Ascending aorta (tissue), 2 donors: ENCODE measurements at regions not wholly inside any gene's neighbourhood (a gene's known extent, or its start where the extent isn't known, plus 50 kb on each side); places are given as distances from the start of the nearest gene placed in this dataset.

ENCODE experiments used
- DNase-seq, 2 donors: peaks; one replicate each; pipeline ENCODE4 v3.0.0-alpha.2; 2019; ENCODE audit warnings: low spot score in 2 of 2
- H3K27ac ChIP-seq, 2 donors: fragments of 200-600 bp; sonication (generic); one replicate each; pipeline ENCODE4 v1.5.1; 2016 to 2017; ENCODE audit warnings: mild to moderate bottlenecking in 1 of 2
- H3K27me3 ChIP-seq: fragments of 200-600 bp; sonication (generic); one replicate; pipeline ENCODE4 v1.5.1; 2017
- H3K36me3 ChIP-seq, 2 donors: fragments of 200-600 bp; sonication (generic); one replicate each; pipeline ENCODE4 v1.5.1; 2016
- H3K4me1 ChIP-seq, 2 donors: fragments of 200-600 bp; sonication (generic); one replicate each; pipeline ENCODE4 v1.5.1; 2016 to 2017; ENCODE audit warnings: mild to moderate bottlenecking in 1 of 2
- H3K4me3 ChIP-seq, 2 donors: fragments of 200-600 bp; sonication (generic); one replicate each; pipeline ENCODE4 v1.5.1; 2016 to 2017; ENCODE audit warnings: mild to moderate bottlenecking in 1 of 2
- H3K9me3 ChIP-seq, 2 donors: fragments of 200-600 bp; sonication (generic); one replicate each; pipeline ENCODE4 v1.5.1; 2016
- intact Hi-C: fragments of 100-400 bp; cut with DNase I; formaldehyde crosslinking; loops from one replicate; pipeline ENCODE4 v1.15.1; 2023
- TF ChIP-seq, protein P1 (sequence below), 3 experiments: fragments of 200-600 bp in 2 of 3; fragments of 450-650 bp in 1 of 3; sonication (generic) in 2 of 3; IDR thresholded peaks; one replicate each; pipeline ENCODE4 v1.5.1; 2016 to 2019; ENCODE audit warnings: antibody characterized with exemption in 3 of 3, mild to moderate bottlenecking in 1 of 3, moderate library complexity in 1 of 3

DNA sequence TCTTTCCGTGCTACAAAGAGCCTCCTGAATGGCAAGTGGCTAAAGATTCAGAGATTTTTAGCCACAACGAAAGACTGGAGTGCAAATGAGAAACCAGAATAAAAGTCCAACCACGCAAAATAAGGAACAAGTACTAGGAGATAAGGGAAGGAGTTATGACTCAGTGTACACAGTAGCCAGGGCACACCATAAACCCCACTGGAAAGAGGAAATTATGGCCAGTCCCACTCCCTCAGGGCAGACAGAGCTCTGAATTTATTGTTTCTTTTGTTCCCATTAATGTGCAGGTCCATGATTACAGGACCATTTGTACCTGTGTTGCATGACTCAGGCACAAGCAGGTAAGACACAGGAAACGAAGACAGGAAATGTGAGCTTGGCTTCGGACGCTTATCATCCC lies 150.3 kb upstream of the PREP start:
- no peak for DNase-seq
- Histone ChIP-seq H3K36me3 (no peaks in the 10 kb centered on the region), H3K27ac (no peak overlapping the region), H3K27me3 (no peaks in the 10 kb centered on the region), H3K9me3 (no peaks in the 10 kb centered on the region), H3K4me1 (no peaks in the 10 kb centered on the region), H3K4me3 (no peak overlapping the region)
- intact Hi-C loops = loop anchor here (5.0 kb wide), 1 partner anchor 69 kb away; no protein-coding TSS in a partner anchor
- TF ChIP-seq, protein P1, sequence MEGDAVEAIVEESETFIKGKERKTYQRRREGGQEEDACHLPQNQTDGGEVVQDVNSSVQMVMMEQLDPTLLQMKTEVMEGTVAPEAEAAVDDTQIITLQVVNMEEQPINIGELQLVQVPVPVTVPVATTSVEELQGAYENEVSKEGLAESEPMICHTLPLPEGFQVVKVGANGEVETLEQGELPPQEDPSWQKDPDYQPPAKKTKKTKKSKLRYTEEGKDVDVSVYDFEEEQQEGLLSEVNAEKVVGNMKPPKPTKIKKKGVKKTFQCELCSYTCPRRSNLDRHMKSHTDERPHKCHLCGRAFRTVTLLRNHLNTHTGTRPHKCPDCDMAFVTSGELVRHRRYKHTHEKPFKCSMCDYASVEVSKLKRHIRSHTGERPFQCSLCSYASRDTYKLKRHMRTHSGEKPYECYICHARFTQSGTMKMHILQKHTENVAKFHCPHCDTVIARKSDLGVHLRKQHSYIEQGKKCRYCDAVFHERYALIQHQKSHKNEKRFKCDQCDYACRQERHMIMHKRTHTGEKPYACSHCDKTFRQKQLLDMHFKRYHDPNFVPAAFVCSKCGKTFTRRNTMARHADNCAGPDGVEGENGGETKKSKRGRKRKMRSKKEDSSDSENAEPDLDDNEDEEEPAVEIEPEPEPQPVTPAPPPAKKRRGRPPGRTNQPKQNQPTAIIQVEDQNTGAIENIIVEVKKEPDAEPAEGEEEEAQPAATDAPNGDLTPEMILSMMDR (IDR thresholded peaks at IDR 0.05) = no peak

DNA sequence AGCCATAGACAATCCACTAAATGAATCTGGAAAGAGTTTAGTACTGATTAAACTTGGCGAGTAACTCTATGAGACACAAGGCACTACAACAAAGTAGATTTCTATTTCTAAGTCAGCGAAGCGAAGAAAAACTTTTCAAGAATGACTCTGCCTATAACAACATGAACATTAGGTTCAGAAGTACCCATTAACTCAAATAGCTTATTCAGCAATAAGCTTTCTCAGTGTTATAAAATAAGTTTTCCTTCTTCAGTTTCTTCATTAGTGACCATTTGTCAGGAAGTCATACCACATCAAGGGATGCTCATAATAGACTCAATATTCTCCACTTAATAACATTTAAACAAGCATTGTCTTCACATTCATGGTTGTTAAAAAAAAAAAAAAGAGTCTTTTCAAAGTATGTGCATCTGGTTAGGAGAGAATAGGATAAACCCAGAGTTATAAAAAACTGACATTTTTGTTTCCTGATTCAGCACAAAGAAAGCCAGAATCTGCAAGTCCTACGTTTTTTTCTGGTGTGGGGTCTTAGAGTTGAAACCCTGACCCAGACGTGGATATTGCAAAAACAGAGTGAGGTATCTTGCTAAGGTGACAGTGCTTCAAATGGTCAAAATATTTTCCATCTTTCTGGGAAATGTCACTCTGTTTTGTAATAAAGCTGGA lies 148.2 kb upstream of the PREP start:
- Histone ChIP-seq H3K4me3 (no peak overlapping the region), H3K4me1 (no peaks in the 10 kb centered on the region), H3K27me3 (no peaks in the 10 kb centered on the region), H3K27ac (no peak overlapping the region), H3K9me3 (no peaks in the 10 kb centered on the region), H3K36me3 (no peaks in the 10 kb centered on the region)
- no peak for DNase-seq
- intact Hi-C loops = loop anchor here (5.0 kb wide), 1 partner anchor 71 kb away; no protein-coding TSS in a partner anchor
- TF ChIP-seq, protein P1 (IDR thresholded peaks at IDR 0.05) = no peak

DNA sequence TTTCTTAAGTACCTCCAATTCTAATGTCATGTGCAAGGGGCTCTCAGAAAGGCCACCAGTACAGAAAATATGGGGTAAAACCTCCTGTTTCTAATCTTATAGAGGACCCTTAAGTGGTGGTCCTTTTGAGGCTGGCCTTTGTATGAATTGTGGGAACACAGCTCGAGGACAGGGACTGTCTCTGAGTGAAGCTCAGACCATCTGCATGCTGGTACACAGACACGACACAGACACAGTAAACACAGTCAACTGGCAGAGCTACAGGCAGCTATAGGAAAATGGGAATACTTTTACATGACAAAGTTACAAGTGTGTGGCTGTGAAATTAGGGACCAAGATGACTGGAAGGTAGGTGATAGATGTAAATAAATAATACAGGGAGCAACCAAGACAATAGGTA lies 143.9 kb upstream of the PREP start:
- H3K36me3 ChIP-seq = no peaks in the 10 kb centered on the region
- intact Hi-C loops = no loop called here
- H3K27ac ChIP-seq = no peak overlapping the region
- no peaks in the 10 kb centered on the region for H3K27me3 ChIP-seq
- no peak overlapping the region for H3K4me3 ChIP-seq
- TF ChIP-seq, protein P1 (IDR thresholded peaks at IDR 0.05) = no peak
- no peaks in the 10 kb centered on the region for H3K4me1 ChIP-seq
- no peak for DNase-seq
- H3K9me3 ChIP-seq = no peaks in the 10 kb centered on the region

DNA sequence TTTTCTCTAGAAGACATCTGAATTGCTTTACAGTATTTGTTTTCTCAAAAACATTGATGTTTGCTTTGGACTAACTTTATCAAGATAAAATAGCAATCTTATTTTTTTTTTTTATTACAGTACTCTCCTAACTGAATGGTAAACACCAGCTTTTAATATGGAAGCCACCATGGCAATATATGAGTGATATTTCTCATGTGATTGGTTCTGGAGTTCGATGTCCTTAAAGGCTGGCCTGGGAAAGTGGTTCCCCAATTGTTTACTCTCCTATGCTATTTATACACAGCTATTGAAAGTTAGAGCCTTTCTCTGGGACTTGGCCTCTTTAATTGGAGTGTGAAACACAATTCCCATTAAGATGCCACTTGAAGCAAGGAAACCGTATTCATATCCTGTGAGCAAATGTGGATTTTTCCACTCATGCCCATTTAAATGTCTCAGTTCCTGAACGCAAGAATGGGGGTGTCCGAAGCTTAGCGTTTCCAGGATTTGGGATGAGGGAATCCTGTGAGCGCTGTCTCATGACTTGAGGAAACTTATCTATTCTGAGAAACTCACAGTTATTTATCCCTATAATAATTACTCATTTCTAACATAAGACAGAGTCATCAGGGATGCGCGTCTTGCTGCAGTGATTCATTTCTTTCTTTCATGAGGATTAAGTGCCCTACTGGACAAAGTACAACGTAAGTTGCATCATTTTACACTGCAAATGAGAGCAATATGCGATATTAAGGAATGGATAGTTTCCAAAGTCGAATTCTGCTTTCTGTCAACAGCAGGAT lies 143.3 kb upstream of the PREP start:
- Histone ChIP-seq H3K36me3 (no peaks in the 10 kb centered on the region), H3K27ac (no peak overlapping the region), H3K4me1 (no peaks in the 10 kb centered on the region), H3K4me3 (no peak overlapping the region), H3K27me3 (no peaks in the 10 kb centered on the region), H3K9me3 (no peaks in the 10 kb centered on the region)
- intact Hi-C loops = no loop called here
- no peak for DNase-seq
- TF ChIP-seq, protein P1 (IDR thresholded peaks at IDR 0.05) = no peak

DNA sequence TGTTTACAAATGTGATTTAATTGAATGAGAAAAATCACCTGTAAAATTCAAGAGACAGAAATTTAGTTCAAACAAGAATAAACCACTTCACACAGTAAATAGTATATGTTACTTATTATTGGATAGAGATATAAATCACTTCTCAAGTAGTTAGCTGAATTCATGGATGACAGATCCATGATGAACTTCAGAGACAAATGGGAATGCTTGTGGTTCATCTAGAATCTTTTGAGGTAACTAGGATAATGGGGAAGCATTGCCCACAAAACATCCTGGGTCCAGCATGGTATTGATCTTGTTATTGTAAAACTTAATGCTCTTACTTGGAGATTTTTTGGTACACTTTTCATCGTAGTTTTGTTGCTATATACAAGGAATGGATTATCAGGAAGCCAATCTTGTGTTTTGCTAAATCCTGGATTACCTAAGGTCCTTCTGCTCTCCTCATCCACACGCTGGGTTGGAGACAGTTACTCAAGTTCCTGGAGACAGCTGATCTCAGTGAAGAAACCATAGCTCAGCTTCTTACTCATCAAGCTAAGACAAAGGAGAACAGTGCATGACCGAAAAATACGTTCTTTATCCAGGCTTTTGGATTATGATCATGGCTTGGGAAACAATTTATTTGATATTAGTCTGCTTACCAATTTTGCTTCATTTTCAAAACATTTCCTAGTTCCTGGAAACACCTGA lies 142.5 kb upstream of the PREP start:
- intact Hi-C loops = no loop called here
- no peaks in the 10 kb centered on the region for H3K27me3 ChIP-seq
- no peaks in the 10 kb centered on the region for H3K9me3 ChIP-seq
- no peak overlapping the region for H3K27ac ChIP-seq
- TF ChIP-seq, protein P1 (IDR thresholded peaks at IDR 0.05) = no peak
- no peaks in the 10 kb centered on the region for H3K36me3 ChIP-seq
- DNase-seq = no peak
- H3K4me1 ChIP-seq = no peaks in the 10 kb centered on the region
- H3K4me3 ChIP-seq = no peak overlapping the region
